Stimulated activated naive CD8-positive, alpha-beta T cell treated with anti-CD3 and anti-CD28 coated beads, Interleukin-15, amount 100 ng/mL, for 72 hours (primary cell): ENCODE measurements at regions not wholly inside any gene's neighbourhood (a gene's known extent, or its start where the extent isn't known, plus 50 kb on each side); places are given as distances from the start of the nearest gene placed in this dataset.
"Not testable (repeated sequence)": the region's sequence is repeated elsewhere in the genome, so short reads cannot be mapped to it uniquely, and the experiment has no call there.

Experiments used
- ATAC-seq: fragments of 150-1000 bp; cut with Tn5 transposase; 2 replicates; pipeline ENCODE4 v1.10.0; 2021; ENCODE audit warnings: mild to moderate bottlenecking, moderate library complexity
- DNase-seq, 2 donors: peaks; one replicate each; pipeline ENCODE4 v3.0.0; 2021 to 2022
- H3K27ac Mint-ChIP-seq, 2 donors: one replicate each; pipeline ENCODE4 v1.8.0; 2022; ENCODE audit warnings: mild to moderate bottlenecking in 2 of 2, mixed read lengths in 2 of 2, moderate library complexity in 2 of 2
- H3K27me3 Mint-ChIP-seq: one replicate; pipeline ENCODE4 v1.8.0; 2022; ENCODE audit warnings: mixed read lengths
- H3K4me1 Mint-ChIP-seq: one replicate; pipeline ENCODE4 v1.8.0; 2022; ENCODE audit warnings: mild to moderate bottlenecking, mixed read lengths
- H3K4me3 Mint-ChIP-seq, 2 donors: one replicate each; pipeline ENCODE4 v1.8.0; 2022; ENCODE audit warnings: mild to moderate bottlenecking in 2 of 2, mixed read lengths in 2 of 2, moderate library complexity in 1 of 2
- H3K9me3 Mint-ChIP-seq, 2 donors: one replicate each; pipeline ENCODE4 v1.8.0; 2022; ENCODE audit warnings: mixed read lengths in 2 of 2

DNA sequence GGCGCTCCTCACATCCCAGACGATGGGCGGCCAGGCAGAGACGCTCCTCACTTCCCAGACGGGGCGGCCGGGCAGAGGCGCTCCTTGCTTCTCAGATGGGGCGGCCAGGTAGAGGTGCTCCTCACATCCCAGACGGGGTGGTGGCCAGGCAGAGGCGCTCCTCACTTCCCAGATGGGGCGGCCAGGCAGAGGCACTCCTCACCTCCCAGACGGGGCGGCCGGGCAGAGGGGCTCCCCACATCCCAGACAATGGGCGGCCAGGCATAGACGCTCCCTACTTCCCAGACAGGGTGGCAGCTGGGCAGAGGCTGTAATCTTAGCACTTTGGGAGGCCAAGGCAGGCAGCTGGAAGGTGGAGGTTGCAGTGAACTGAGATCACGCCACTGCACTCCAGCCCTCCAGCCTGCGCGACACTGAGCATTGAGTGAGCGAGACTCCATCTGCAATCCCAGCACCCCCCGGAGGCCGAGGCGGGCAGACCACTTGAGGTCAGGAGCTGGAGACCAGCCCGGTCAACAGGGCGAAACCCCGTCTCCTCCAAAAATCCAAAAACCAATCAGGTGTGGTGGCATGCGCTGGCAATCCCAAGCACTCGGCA, 833.7 kb upstream of the RAG2 start:
- DNase-seq, H3K4me3 Mint-ChIP-seq, H3K27me3 Mint-ChIP-seq, H3K9me3 Mint-ChIP-seq, ATAC-seq, H3K4me1 Mint-ChIP-seq: not testable (repeated sequence)
- H3K27ac Mint-ChIP-seq = peak overlapping the region in 1 of 2 donors; percentile 12

DNA sequence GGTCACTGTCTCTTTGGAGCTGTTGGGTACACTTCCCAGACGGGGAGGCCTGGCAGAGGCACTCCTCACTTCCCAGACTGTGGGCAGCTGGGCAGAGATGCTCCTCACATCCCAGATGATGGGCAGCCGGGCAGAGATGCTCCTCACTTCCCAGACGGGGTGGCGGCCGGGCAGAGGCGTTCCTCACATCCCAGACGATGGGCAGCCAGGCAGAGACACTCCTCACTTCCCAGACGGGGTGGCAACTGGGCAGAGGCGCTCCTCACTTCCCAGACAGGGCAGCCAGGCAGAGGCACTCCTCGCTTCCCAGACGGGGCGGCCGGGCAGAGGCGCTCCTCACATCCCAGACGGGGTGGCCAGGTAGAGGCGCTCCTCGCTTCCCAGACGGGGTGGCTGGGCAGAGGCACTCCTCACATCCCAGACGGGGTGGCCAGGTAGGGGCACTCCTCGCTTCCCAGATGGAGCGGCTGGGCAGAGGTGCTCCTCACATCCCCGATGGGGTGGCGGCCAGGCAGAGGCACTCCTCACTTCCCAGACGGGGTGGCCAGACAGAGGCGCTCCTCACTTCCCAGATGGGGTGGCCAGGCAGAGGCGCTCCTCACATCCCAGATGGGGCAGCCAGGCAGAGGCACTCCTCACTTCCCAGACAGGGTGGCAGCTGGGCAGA, 833.1 kb upstream of the RAG2 start:
- H3K27me3 Mint-ChIP-seq, H3K9me3 Mint-ChIP-seq, ATAC-seq, H3K4me1 Mint-ChIP-seq, H3K4me3 Mint-ChIP-seq, H3K27ac Mint-ChIP-seq, DNase-seq: not testable (repeated sequence)

GRCh38 chr11:37422511-37422910, 824.5 kb upstream of the RAG2 start:
- H3K27ac Mint-ChIP-seq = no peak overlapping the region
- H3K4me1 Mint-ChIP-seq = no peaks in the 10 kb centered on the region
- H3K27me3 Mint-ChIP-seq = no peaks in the 10 kb centered on the region

GRCh38 chr11:37411289-37411688, 813.3 kb upstream of the RAG2 start:
- Mint-ChIP-seq H3K4me1 (no peaks in the 10 kb centered on the region), H3K4me3 (no peak overlapping the region), H3K27me3 (no peaks in the 10 kb centered on the region), H3K9me3 (peaks cover 0 to 8% of the 10 kb centered on the region in 2 donors), H3K27ac (no peak overlapping the region)
- ATAC-seq = no peak
- no peak for DNase-seq

More at GRCh38 chr11:37422511-37422910, 824.5 kb upstream of the RAG2 start:
- ATAC-seq (no peak), DNase-seq (no peak)
- H3K4me3 Mint-ChIP-seq = no peak overlapping the region
- peaks cover 19 to 24% of the 10 kb centered on the region in 2 donors for H3K9me3 Mint-ChIP-seq

GRCh38 chr11:37409124-37409523, 811.1 kb upstream of the RAG2 start:
- Mint-ChIP-seq H3K9me3 (peaks cover 0 to 8% of the 10 kb centered on the region in 2 donors), H3K27ac (no peak overlapping the region), H3K27me3 (no peaks in the 10 kb centered on the region), H3K4me1 (no peaks in the 10 kb centered on the region), H3K4me3 (no peak overlapping the region)
- ATAC-seq (no peak), DNase-seq (no peak)

DNA sequence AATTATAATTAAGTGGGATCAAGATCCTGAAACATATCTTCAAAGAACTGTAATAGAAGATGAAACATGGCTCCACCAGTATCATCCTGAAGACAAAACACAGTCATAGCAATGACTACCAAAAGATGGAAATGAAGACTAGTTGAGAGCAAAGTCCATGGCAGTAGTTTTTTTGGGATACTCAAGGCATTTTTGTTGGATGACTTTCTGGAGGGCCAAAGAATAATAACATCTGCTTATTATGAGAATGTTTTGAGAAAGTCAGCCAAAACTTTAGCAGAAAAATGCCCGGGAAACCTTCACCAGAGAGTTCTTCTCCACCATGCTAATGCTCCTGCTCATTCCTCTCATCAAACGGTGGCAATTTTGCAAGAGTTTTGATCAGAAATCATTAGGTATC, 809.4 kb upstream of the RAG2 start:
- Mint-ChIP-seq H3K9me3 (peaks cover 0 to 12% of the 10 kb centered on the region in 2 donors), H3K27me3 (no peaks in the 10 kb centered on the region), H3K4me3 (no peak overlapping the region), H3K27ac (no peak overlapping the region), H3K4me1 (no peaks in the 10 kb centered on the region)
- DNase-seq (no peak), ATAC-seq (no peak)

DNA sequence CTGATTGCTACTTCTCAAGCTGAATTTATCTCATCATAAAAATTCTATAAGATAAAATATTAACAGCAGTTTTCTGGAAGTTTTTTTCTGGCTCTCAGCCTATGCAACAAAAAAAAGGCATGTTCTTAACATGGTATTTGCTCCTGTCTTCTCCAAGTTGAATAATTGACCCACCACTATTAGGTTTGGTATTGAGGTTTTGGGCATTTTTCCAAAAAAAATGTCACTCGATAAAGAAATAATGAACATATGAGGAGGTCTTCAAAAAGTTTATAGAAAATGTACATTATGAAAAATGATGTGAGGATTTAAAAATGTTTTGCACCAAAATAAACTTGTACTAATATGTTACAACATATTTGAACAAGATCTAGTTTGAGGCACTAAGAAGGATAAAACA, 808.6 kb upstream of the RAG2 start:
- Mint-ChIP-seq H3K27ac (no peak overlapping the region), H3K4me3 (no peak overlapping the region), H3K9me3 (peaks cover 0 to 6% of the 10 kb centered on the region in 2 donors), H3K4me1 (no peaks in the 10 kb centered on the region), H3K27me3 (no peaks in the 10 kb centered on the region)
- ATAC-seq (no peak), DNase-seq (no peak)

DNA sequence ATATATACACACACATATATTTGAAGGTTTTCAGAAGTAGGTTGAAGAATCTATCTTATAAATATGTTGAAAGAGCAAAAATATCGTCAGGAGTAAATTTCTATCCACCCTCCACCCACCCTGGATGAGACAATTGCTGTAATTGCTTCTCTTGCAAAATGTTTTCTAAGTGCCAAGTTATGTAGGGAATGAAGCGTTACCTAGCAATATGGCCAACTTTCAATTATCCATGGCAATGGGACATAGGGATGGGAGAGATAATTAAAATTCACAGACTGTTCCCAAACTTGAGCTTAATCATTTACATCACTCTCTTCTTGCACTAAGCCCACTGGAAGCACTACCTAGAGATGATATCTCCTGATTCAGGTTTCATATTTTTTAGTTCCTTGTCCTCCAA, 806.2 kb upstream of the RAG2 start:
- no peak for ATAC-seq
- no peak overlapping the region for H3K27ac Mint-ChIP-seq
- DNase-seq = no peak
- no peaks in the 10 kb centered on the region for H3K4me1 Mint-ChIP-seq
- H3K4me3 Mint-ChIP-seq = no peak overlapping the region
- H3K9me3 Mint-ChIP-seq = peaks cover 0 to 6% of the 10 kb centered on the region in 2 donors
- no peaks in the 10 kb centered on the region for H3K27me3 Mint-ChIP-seq

- Mint-ChIP-seq H3K27me3 (no peaks in the 10 kb centered on the region), H3K4me1 (no peaks in the 10 kb centered on the region), H3K9me3 (peaks cover 0 to 6% of the 10 kb centered on the region in 2 donors), H3K4me3 (no peak overlapping the region), H3K27ac (no peak overlapping the region)
- ATAC-seq (no peak), DNase-seq (no peak)
Observed at GRCh38 chr11:37402663-37403062, 804.6 kb upstream of the RAG2 start.

DNA sequence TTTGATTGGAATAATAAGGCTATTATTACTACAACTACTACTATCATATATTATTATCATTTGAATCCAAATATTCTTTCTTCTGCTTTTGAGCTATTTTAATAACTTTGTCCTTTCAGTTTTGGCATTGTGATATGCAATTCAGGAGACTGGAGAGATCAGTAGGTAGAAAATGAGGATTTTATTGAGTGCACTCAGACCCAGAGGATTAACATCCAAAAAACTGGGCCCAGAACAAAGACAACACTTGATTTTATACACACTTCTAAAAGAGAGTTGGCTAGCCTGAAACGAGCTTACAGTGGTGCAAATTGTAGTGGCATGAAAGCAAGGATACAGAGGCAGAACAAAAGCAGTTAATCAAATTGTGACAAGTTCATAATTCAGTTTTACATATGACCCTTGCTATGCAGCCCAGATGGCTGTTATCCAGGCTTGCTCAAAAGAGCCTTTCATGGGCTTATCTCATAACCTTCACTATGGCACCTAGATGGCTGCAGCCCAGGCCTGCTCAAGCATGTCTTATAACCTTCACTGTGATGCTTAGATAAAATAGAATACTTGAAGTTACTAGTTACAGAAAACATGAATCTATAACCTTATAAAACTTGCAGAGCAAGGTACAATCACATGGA, 796.3 kb upstream of the RAG2 start:
- peaks cover 14 to 18% of the 10 kb centered on the region in 2 donors for H3K9me3 Mint-ChIP-seq

DNA sequence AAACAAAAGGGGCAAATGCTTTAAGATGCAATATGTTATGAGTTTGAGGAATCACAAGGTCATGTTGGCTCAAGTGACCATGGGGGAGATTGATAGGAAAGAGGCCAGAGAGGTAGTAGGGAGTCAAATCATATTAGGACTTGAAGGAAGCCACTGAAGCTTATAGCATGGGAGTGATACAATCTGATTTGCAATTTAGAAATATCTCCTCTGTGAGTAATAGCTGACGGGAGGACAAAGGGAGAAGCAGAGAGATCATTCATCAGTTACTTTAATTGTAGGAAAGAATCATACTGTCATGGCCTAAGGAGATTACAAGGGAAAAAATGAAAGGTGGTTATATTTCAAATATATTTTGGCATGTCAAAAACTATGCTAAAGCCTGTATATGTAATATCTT, 793.6 kb upstream of the RAG2 start:
- no peak for ATAC-seq
- H3K27me3 Mint-ChIP-seq = no peaks in the 10 kb centered on the region
- H3K27ac Mint-ChIP-seq = no peak overlapping the region
- H3K4me3 Mint-ChIP-seq = no peak overlapping the region
- no peak for DNase-seq
- no peaks in the 10 kb centered on the region for H3K4me1 Mint-ChIP-seq
- peaks cover 14 to 18% of the 10 kb centered on the region in 2 donors for H3K9me3 Mint-ChIP-seq

More for the DNA sequence above, 796.3 kb upstream of the RAG2 start:
- H3K4me1 Mint-ChIP-seq = no peaks in the 10 kb centered on the region
- DNase-seq = no peak
- ATAC-seq = no peak
- no peaks in the 10 kb centered on the region for H3K27me3 Mint-ChIP-seq
- H3K27ac Mint-ChIP-seq = no peak overlapping the region
- no peak overlapping the region for H3K4me3 Mint-ChIP-seq

DNA sequence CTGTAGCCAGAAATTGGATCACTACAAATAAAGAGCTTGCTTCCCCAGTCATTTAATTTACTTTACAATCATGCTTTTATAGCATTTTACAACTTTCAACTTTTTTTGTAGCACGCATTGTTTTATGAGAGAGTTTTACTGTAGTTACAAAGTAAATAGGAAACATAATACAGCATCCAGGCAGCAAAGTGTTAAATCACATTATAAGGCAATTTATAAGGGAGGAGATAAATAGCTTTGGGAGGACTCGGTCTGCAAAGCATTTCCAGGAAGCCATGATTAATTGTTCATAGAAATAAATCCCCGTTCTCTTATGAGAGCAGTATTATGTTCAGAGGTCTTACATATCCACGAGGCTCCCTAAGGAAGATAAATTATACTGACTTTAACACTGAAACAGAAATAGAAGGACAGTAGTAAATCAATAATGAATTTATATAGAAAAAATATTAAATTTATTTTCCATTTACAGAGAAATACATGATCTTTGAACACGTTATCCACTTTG, 792.6 kb upstream of the RAG2 start:
- no peak for DNase-seq
- no peak for ATAC-seq
- H3K27me3 Mint-ChIP-seq = no peaks in the 10 kb centered on the region
- H3K4me1 Mint-ChIP-seq = no peaks in the 10 kb centered on the region
- peaks cover 14 to 18% of the 10 kb centered on the region in 2 donors for H3K9me3 Mint-ChIP-seq
- no peak overlapping the region for H3K27ac Mint-ChIP-seq
- H3K4me3 Mint-ChIP-seq = no peak overlapping the region

DNA sequence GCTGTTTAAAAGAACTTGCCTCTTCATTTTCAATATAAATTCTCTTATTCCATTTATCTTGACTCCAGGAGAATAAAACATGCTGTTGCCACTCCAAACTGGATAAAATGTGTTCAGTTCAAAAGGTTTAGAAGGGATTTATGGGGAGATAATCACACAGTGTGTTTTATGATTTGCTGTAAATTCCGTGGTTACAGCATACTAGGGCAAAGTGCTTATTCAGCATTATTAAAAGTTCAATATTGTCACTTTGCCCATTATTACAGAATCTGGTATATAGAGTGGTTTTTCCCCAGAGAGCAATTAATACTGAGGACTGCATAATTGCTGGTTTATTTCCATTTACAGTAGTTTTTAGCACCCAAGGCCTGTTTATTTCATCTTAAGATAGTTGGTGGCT, 780.9 kb upstream of the RAG2 start:
- no peaks in the 10 kb centered on the region for H3K4me1 Mint-ChIP-seq
- no peaks in the 10 kb centered on the region for H3K27me3 Mint-ChIP-seq
- DNase-seq = no peak
- H3K27ac Mint-ChIP-seq = no peak overlapping the region
- H3K4me3 Mint-ChIP-seq = no peak overlapping the region
- no peak for ATAC-seq
- H3K9me3 Mint-ChIP-seq = peaks cover 24 to 37% of the 10 kb centered on the region in 2 donors

DNA sequence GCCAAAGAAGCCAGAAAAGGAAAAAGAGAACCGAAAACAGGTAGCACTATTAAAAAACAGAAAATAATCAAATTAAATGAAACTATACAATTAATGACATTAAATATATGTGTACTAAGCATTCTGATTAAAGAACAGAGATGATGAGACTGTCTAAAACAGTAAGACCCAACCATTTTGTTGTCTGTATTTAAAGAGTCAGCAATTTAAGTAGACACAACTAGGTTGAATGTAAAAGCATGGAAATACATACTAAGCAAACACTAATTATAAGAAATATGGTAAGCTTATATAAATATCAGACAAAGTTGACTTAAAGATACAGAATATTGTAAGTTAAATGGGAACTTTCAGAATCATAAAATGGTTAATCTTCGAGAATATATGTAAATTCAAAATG, 774.6 kb upstream of the RAG2 start:
- Mint-ChIP-seq H3K4me3 (no peak overlapping the region), H3K27me3 (no peaks in the 10 kb centered on the region), H3K27ac (no peak overlapping the region), H3K4me1 (no peaks in the 10 kb centered on the region), H3K9me3 (peaks cover 9 to 23% of the 10 kb centered on the region in 2 donors)
- no peak for ATAC-seq
- no peak for DNase-seq

- DNase-seq (no peak), ATAC-seq (no peak)
- H3K4me1 Mint-ChIP-seq = no peaks in the 10 kb centered on the region
- H3K27me3 Mint-ChIP-seq = no peaks in the 10 kb centered on the region
- no peak overlapping the region for H3K4me3 Mint-ChIP-seq
- H3K27ac Mint-ChIP-seq = peak overlapping the region in 1 of 2 donors; percentile 20
- peaks cover 9 to 11% of the 10 kb centered on the region in 2 donors for H3K9me3 Mint-ChIP-seq
Observed at GRCh38 chr11:37371346-37371970, 773.4 kb upstream of the RAG2 start.

DNA sequence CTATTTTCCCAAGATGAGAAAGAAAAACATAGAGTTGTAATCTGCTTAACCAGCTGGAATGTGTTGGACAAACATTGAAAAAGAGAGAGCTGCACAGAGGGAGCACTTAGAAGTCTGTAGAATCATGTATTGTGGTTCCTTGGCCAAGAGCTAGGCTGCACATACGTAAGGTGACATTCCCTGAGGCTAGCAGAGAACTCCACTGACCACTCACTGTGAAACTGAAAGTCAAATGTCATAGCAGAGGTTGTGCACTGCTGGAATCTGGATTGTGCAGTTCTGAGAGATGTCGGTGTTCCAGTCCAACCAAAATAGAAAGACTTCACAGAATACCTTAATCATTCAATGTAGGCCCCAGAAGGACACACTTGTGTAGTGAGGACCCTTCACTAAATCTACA, 772.8 kb upstream of the RAG2 start:
- no peak for ATAC-seq
- H3K27ac Mint-ChIP-seq = no peak overlapping the region
- H3K4me3 Mint-ChIP-seq = no peak overlapping the region
- H3K27me3 Mint-ChIP-seq = no peaks in the 10 kb centered on the region
- no peaks in the 10 kb centered on the region for H3K4me1 Mint-ChIP-seq
- DNase-seq = no peak
- H3K9me3 Mint-ChIP-seq = peaks cover 3 to 9% of the 10 kb centered on the region in 2 donors
